ENCODE measurements at regions not wholly inside any gene's neighbourhood (a gene's known extent, or its start where the extent isn't known, plus 50 kb on each side); places are given as distances from the start of the nearest gene placed in this dataset.

DNA sequence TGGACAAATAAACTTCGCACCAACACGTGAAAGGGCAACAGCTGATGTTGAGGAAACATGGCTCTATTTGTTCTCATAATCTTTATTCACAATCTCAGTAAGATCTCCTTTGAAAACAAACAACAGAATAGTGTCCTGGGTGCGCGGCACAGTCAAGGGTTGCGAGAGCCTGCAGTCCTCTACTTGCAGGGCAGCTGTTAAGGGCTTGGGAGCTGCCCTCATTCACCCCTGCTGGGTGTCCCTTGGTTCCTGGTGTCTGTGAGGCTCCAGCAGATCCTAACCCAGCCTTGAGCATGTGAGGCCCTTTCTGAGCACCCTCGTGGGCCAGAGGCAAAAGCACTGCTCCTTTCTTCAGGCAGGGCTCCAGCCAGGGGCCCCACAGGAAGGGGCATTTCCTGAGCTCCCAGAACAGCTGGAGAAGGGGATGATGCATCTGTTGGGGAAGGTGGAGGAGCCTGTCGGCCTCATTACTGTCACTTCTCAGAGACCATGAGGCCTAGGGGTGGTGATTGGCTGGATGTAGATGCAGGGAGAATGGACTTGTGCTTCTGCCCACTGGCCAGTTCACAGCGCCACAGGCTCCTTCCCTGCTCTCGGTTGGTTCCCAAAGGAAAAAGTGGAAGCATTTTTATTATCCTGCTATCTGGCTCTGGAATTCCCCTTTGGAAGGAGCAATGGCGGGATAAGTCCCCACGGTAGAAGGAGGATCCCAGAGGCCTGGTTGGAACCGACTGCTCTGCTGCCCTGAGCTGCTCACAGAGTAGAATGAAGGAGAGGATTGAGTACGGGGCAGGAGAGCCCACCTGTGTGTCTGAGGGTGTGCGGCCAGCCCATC is 51.9 kb upstream of the KLF13 start:
- DNase-seq (ENCODE audit: low read depth in 2 of 2) = no peak

DNA sequence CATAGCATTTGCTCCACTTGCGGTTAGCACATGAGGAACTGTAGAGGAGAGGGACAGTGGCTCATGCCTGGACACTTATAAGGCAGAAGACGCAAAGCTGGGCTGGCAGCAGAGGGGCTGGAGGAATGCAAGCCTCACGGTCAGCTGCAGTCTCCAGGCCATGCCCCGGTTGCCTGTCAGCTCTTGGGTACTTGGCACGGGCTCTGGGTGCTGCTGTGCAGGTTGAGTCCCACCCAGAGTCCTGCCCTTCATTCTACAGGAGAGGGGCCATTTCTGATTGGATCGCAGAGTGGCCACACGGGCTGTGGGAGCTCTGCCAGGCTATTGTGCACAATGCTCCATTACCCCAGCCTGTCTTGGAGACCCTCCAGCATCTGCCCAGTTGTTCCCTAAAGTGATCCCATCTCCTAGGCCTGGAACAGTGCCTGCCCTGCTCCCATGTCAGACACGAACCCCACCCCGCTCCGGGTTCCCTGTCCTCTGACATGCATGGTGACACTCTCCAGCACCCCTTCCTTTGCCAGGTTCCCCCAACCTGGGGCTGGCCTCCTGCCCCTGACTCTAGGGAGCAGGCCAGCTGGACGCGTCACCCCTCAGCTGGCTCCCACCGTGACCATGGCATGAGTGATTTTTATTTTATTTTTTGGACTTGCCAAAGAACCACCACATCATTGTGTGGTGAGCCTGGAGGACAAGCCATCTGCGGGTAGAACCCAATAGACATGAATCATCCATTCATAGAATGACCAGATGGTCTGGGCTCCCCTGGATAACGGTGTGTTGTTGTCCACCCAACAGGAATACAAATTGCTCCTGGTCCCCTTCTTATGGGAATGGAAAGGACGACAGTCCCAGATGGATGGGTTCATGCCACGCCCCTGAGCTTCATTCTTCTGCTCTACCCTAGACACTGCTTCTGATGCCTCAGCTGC is 51.0 kb upstream of the KLF13 start:
- no peak for DNase-seq (ENCODE audit: low read depth in 2 of 2)

DNA sequence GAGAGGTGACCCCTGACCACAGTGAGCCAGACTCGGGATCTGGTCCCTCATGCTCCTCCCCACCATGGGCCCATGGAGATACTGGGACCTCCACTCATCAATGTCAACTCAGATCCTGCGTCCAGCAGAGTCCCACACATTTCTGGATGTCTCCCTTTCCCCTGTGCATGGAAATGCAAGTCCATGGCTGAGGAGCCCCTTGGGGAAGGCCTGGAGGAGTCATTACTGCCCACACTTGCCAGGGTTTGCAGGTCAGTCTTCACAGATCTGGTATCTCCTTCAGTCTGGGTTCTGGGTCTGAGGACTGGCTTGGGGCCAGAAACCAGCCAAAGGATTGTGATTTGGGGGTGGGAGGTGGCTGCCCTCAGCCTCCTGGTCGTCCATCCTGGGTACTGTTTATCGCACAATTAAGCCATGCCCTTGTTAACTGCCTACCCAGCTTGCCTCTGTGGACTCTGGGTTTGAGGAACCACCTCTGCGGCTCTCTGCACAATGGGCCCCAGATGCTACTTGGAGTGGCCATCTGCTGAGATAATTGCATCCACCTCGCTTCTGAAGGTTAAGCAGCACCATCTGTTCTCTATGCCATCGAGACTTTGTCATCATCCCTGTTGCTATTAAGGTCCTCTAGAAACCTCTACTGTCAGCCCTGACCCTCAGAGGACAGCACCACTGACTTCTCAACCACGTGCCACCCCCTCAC is 49.9 kb upstream of the KLF13 start:
- DNase-seq (ENCODE audit: low read depth in 2 of 2) = no peak

Measured in stimulated activated CD4-positive, alpha-beta T cell treated with anti-CD3 and anti-CD28 coated beads, Interleukin-1b, Interleukin-23, amount 100 ng/mL, for 4 hours (primary cell).